ENCODE measurements at regions not wholly inside any gene's neighbourhood (a gene's known extent, or its start where the extent isn't known, plus 50 kb on each side); places are given as distances from the start of the nearest gene placed in this dataset.

GRCh38 chr18:75745147-75745546 is 317.6 kb upstream of the SMIM21 start:
- H3K27ac ChIP-seq (ENCODE audit: low read depth, low read length): no peak overlapping the region
- H3K4me1 ChIP-seq (ENCODE audit: insufficient read depth, low read length): no peaks in the 10 kb centered on the region
- Mint-ChIP-seq H3K36me3 (ENCODE audit: low read depth, unreplicated experiment) (no peaks in the 10 kb centered on the region), H3K27me3 (ENCODE audit: low read depth, unreplicated experiment) (peaks cover 3% of the 10 kb centered on the region), H3K9me3 (ENCODE audit: unreplicated experiment) (no peaks in the 10 kb centered on the region), H3K4me1 (ENCODE audit: low read depth, unreplicated experiment) (no peaks in the 10 kb centered on the region), H3K27ac (ENCODE audit: unreplicated experiment) (no peak overlapping the region), H3K4me3 (ENCODE audit: unreplicated experiment) (no peak overlapping the region)
- no peak for TF ChIP-seq EZH2 (IDR thresholded peaks at IDR 0.05; ENCODE audit: insufficient read depth, low read length)
- TF ChIP-seq CTCF (IDR thresholded peaks at IDR 0.05; ENCODE audit: insufficient read depth, low read depth, low read length): no peak
- no peak for DNase-seq (ENCODE audit: low read depth)
- H4K20me1 ChIP-seq (ENCODE audit: insufficient read depth, low read length): no peaks in the 10 kb centered on the region
- no peak overlapping the region for H3K4me3 ChIP-seq (ENCODE audit: insufficient read depth, low read depth, low read length)
- H3K27me3 ChIP-seq (ENCODE audit: insufficient read depth, low read length): no peaks in the 10 kb centered on the region
- no peaks in the 10 kb centered on the region for H3K9me3 ChIP-seq (ENCODE audit: insufficient read depth, low read depth, low read length)
- no peak overlapping the region for H2AFZ ChIP-seq (ENCODE audit: low read depth, low read length)
- no peaks in the 10 kb centered on the region for H3K36me3 ChIP-seq (ENCODE audit: insufficient read depth, low read length)
- no peaks in the 10 kb centered on the region for H3K79me2 ChIP-seq (ENCODE audit: insufficient read depth, low read length)
- no peak overlapping the region for H3K9ac ChIP-seq (ENCODE audit: low read length)
- H3K4me2 ChIP-seq (ENCODE audit: low read length): no peak overlapping the region
- FAIRE-seq: no peak

- FAIRE-seq: no peak
- no peaks in the 10 kb centered on the region for H3K36me3 Mint-ChIP-seq (ENCODE audit: low read depth, unreplicated experiment)
Measured at GRCh38 chr18:75742516-75742915, 315.0 kb upstream of the SMIM21 start.

More at GRCh38 chr18:75742516-75742915, 315.0 kb upstream of the SMIM21 start:
- no peak overlapping the region for H3K9ac ChIP-seq (ENCODE audit: low read length)
- Mint-ChIP-seq H3K27ac (ENCODE audit: unreplicated experiment) (no peak overlapping the region), H3K4me1 (ENCODE audit: low read depth, unreplicated experiment) (no peaks in the 10 kb centered on the region), H3K4me3 (ENCODE audit: unreplicated experiment) (no peak overlapping the region), H3K9me3 (ENCODE audit: unreplicated experiment) (peaks cover 6% of the 10 kb centered on the region), H3K27me3 (ENCODE audit: low read depth, unreplicated experiment) (peaks cover 3% of the 10 kb centered on the region)
- H4K20me1 ChIP-seq (ENCODE audit: insufficient read depth, low read length): no peaks in the 10 kb centered on the region
- no peaks in the 10 kb centered on the region for H3K36me3 ChIP-seq (ENCODE audit: insufficient read depth, low read length)
- TF ChIP-seq EZH2 (IDR thresholded peaks at IDR 0.05; ENCODE audit: insufficient read depth, low read length): no peak
- no peak for TF ChIP-seq CTCF (IDR thresholded peaks at IDR 0.05; ENCODE audit: insufficient read depth, low read depth, low read length)
- H3K27me3 ChIP-seq (ENCODE audit: insufficient read depth, low read length): no peaks in the 10 kb centered on the region
- no peaks in the 10 kb centered on the region for H3K79me2 ChIP-seq (ENCODE audit: insufficient read depth, low read length)
- H3K9me3 ChIP-seq (ENCODE audit: insufficient read depth, low read depth, low read length): no peaks in the 10 kb centered on the region
- H3K4me1 ChIP-seq (ENCODE audit: insufficient read depth, low read length): no peaks in the 10 kb centered on the region
- H3K27ac ChIP-seq (ENCODE audit: low read depth, low read length): no peak overlapping the region
- no peak overlapping the region for H3K4me2 ChIP-seq (ENCODE audit: low read length)
- DNase-seq (ENCODE audit: low read depth): no peak
- no peak overlapping the region for H3K4me3 ChIP-seq (ENCODE audit: insufficient read depth, low read depth, low read length)
- H2AFZ ChIP-seq (ENCODE audit: low read depth, low read length): no peak overlapping the region

Data from astrocyte (in vitro differentiated cells and primary cell).